SK-N-SH treated with all-trans-retinoic acid at 6 μM for 48 hours (cell line): ENCODE measurements at regions not wholly inside any gene's neighbourhood (a gene's known extent, or its start where the extent isn't known, plus 50 kb on each side); places are given as distances from the start of the nearest gene placed in this dataset.

Experiments used
- ARNTL ChIP-seq: fragments of 450-650 bp; formaldehyde crosslinking; IDR thresholded peaks from 2 replicates; pipeline ENCODE4 v1.5.0; 2020; ENCODE audit warnings: low read depth, mild to moderate bottlenecking, moderate library complexity, borderline replicate concordance
- CSRNP3 ChIP-seq: fragments of 250-450 bp; sonication (Bioruptor Pico); IDR thresholded peaks from 2 replicates; pipeline ENCODE4 v1.5.1; 2021; ENCODE audit warnings: mild to moderate bottlenecking, moderate library complexity
- ESRRG ChIP-seq: fragments of 250-450 bp; sonication (Bioruptor Pico); IDR thresholded peaks from 2 replicates; pipeline ENCODE4 v1.6.1; 2021; ENCODE audit warnings: mild to moderate bottlenecking
- PPARA ChIP-seq: fragments of 250-450 bp; sonication (Bioruptor Pico); IDR thresholded peaks from 2 replicates; pipeline ENCODE4 v1.5.0; 2020; ENCODE audit warnings: mild to moderate bottlenecking, borderline replicate concordance
- RARB ChIP-seq: fragments of 250-450 bp; sonication (Bioruptor Pico); IDR thresholded peaks from 2 replicates; pipeline ENCODE4 v1.8.0; 2021; ENCODE audit warnings: mild to moderate bottlenecking, moderate library complexity
- TCF4 ChIP-seq: fragments of 250-450 bp; sonication (Bioruptor Pico); IDR thresholded peaks from 2 replicates; pipeline ENCODE4 v1.8.0; 2021; ENCODE audit warnings: mild to moderate bottlenecking, moderate library complexity, borderline replicate concordance
- ZFP3 ChIP-seq: fragments of 250-450 bp; sonication (Bioruptor Pico); IDR thresholded peaks from 2 replicates; pipeline ENCODE4 v1.5.0; 2020; ENCODE audit warnings: mild to moderate bottlenecking, moderate library complexity
- ZNF565 ChIP-seq: fragments of 450-650 bp; formaldehyde crosslinking; conservative IDR thresholded peaks from 2 replicates; pipeline ENCODE4 v1.5.0; 2020; ENCODE audit warnings: low read depth, mild to moderate bottlenecking, moderate library complexity
- ZNF70 ChIP-seq: fragments of 450-650 bp; formaldehyde crosslinking; IDR thresholded peaks from 2 replicates; pipeline ENCODE4 v1.5.0; 2020; ENCODE audit warnings: mild to moderate bottlenecking, moderate library complexity
- TF ChIP-seq, protein P1 (sequence below): fragments of 250-450 bp; sonication (Bioruptor Pico); IDR thresholded peaks from 2 replicates; pipeline ENCODE4 v1.8.0; 2020; ENCODE audit warnings: mild to moderate bottlenecking, moderate library complexity, borderline replicate concordance
- TF ChIP-seq, protein P2 (sequence below): fragments of 250-450 bp; sonication (Bioruptor Pico); IDR thresholded peaks from 2 replicates; pipeline ENCODE4 v1.5.1; 2020; ENCODE audit warnings: low read depth, mild to moderate bottlenecking, moderate library complexity
- TF ChIP-seq, protein P3 (sequence below): fragments of 250-450 bp; sonication (Bioruptor Pico); IDR thresholded peaks from 2 replicates; pipeline ENCODE4 v1.5.0; 2020; ENCODE audit warnings: mild to moderate bottlenecking, moderate library complexity

DNA sequence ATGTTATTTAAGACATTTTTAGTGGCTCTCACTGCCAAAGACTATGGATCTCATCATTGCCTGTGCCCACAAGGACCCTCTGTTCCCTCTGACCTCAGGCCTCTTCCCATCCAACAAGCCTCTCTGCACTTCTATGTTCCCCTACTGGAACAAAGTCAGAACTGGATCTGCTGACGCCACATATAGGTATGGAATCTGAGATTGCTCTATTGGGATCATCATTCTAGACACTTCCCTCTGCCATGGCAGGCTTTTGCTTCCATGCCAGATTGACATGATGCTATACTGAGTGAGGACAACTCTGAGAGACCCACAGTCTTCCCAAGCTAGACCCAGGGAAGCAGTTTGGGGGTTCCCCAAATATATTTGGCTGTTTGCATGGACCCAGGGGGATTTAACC lies 76.0 kb upstream of the ZNF648 start:
- TF ChIP-seq ESRRG (no peak), TCF4 (CRISPR knock-in tag) (no peak), RARB (CRISPR knock-in tag) (no peak), ZNF565 (no peak), PPARA (CRISPR knock-in tag) (no peak), ZNF70 (no peak), CSRNP3 (no peak), ZFP3 (no peak), ARNTL (CRISPR knock-in tag) (no peak)
- TF ChIP-seq, protein P1, sequence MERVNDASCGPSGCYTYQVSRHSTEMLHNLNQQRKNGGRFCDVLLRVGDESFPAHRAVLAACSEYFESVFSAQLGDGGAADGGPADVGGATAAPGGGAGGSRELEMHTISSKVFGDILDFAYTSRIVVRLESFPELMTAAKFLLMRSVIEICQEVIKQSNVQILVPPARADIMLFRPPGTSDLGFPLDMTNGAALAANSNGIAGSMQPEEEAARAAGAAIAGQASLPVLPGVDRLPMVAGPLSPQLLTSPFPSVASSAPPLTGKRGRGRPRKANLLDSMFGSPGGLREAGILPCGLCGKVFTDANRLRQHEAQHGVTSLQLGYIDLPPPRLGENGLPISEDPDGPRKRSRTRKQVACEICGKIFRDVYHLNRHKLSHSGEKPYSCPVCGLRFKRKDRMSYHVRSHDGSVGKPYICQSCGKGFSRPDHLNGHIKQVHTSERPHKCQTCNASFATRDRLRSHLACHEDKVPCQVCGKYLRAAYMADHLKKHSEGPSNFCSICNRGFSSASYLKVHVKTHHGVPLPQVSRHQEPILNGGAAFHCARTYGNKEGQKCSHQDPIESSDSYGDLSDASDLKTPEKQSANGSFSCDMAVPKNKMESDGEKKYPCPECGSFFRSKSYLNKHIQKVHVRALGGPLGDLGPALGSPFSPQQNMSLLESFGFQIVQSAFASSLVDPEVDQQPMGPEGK (CRISPR knock-in tag): no peak
- TF ChIP-seq, protein P2, sequence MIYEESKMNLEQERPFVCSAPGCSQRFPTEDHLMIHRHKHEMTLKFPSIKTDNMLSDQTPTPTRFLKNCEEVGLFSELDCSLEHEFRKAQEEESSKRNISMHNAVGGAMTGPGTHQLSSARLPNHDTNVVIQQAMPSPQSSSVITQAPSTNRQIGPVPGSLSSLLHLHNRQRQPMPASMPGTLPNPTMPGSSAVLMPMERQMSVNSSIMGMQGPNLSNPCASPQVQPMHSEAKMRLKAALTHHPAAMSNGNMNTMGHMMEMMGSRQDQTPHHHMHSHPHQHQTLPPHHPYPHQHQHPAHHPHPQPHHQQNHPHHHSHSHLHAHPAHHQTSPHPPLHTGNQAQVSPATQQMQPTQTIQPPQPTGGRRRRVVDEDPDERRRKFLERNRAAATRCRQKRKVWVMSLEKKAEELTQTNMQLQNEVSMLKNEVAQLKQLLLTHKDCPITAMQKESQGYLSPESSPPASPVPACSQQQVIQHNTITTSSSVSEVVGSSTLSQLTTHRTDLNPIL (CRISPR knock-in tag): no peak
- TF ChIP-seq, protein P3, sequence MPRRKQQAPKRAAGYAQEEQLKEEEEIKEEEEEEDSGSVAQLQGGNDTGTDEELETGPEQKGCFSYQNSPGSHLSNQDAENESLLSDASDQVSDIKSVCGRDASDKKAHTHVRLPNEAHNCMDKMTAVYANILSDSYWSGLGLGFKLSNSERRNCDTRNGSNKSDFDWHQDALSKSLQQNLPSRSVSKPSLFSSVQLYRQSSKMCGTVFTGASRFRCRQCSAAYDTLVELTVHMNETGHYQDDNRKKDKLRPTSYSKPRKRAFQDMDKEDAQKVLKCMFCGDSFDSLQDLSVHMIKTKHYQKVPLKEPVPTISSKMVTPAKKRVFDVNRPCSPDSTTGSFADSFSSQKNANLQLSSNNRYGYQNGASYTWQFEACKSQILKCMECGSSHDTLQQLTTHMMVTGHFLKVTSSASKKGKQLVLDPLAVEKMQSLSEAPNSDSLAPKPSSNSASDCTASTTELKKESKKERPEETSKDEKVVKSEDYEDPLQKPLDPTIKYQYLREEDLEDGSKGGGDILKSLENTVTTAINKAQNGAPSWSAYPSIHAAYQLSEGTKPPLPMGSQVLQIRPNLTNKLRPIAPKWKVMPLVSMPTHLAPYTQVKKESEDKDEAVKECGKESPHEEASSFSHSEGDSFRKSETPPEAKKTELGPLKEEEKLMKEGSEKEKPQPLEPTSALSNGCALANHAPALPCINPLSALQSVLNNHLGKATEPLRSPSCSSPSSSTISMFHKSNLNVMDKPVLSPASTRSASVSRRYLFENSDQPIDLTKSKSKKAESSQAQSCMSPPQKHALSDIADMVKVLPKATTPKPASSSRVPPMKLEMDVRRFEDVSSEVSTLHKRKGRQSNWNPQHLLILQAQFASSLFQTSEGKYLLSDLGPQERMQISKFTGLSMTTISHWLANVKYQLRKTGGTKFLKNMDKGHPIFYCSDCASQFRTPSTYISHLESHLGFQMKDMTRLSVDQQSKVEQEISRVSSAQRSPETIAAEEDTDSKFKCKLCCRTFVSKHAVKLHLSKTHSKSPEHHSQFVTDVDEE (CRISPR knock-in tag): no peak
